CD1c-positive myeloid dendritic cell (primary cell): ENCODE measurements at regions not wholly inside any gene's neighbourhood (a gene's known extent, or its start where the extent isn't known, plus 50 kb on each side); places are given as distances from the start of the nearest gene placed in this dataset.

Experiments used
- DNase-seq: peaks from one replicate; pipeline ENCODE4 v3.0.0-alpha.2; 2016; ENCODE audit errors: extremely low spot score

- no peak for DNase-seq
Measured at GRCh38 chr22:48043581-48043980, 1281.1 kb downstream of the TBC1D22A start.

- no peak for DNase-seq
Measured at GRCh38 chr22:48042621-48043395, 1280.4 kb downstream of the TBC1D22A start.

DNA sequence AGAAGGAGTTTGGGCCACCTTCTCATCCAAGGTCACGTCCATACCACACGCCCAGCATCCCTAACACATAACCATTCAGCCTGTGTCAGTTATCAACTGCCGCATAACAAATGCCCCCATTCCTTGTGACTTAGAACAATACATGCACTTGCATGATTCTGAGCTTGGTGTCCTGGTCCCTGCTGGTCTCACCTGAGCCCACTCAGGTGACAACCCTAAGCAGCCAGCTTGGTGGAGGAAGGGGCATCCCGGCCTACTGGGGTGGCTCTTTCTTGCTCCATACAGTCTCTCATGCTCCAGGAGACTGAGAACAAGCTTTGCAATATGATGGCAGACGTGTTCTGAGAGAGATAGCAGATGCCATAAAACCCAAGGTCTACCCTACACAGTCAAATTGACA, 1276.9 kb downstream of the TBC1D22A start:
- DNase-seq = no peak

DNA sequence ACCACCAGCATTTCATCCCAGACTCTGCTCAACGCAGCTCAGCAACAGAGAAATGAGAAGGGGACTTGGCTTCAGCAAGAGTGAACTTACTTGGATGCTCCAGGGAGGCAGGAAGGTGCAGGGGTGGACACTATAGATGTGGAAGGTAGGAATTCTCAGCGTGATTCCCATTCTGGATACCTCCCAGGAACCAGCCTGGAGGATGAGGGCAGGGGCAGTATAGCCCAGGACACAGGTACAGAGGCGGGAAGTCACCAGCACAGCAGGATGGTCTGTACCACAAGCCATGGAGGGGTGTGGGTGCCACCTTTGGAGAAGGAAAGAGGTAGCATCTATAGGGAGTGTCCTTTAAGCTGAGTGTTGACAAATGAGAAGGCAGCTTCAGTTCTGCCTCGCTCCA, 1275.2 kb downstream of the TBC1D22A start:
- no peak for DNase-seq

DNA sequence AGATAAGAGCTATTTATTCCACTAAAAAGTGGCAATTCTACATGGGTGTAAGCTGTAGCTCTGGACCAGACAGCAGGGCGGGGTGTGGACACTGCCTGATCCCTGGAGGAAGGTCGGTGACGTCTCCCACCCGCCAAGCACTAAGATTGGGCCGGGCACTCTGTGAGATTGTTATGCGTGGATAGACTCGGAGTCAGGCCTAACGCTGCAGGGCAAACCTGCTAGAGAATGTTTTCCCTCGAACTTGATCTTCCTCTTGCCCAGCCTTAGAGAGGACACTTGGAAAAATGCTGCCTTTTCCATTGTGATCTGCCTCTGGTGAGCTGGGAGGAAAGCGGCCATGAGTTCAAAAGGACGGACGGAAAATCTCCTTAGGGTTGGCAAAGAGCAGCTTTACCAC, 1273.4 kb downstream of the TBC1D22A start:
- no peak for DNase-seq

- no peak for DNase-seq
Measured at GRCh38 chr22:48031589-48031988, 1269.1 kb downstream of the TBC1D22A start.

DNA sequence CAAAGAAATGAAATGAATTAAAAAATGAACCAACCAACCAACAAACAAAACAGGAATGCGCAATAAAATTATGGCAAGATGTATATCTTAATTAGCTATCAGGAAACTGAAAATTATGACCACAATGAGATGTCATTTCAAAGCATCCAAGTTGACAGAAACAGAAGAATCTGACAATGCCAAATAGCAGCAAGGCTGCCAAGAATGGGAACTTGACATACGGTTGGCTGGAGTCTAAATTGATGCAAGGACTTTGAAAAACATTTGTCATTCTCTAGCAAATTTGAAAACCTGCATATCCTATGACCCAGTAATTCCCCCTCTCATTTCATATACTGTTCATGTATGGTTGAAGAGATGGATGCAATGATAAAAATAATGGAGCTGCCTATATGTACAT, 1262.6 kb downstream of the TBC1D22A start:
- no peak for DNase-seq

GRCh38 chr22:48021991-48022401, 1259.5 kb downstream of the TBC1D22A start:
- DNase-seq = no peak

DNA sequence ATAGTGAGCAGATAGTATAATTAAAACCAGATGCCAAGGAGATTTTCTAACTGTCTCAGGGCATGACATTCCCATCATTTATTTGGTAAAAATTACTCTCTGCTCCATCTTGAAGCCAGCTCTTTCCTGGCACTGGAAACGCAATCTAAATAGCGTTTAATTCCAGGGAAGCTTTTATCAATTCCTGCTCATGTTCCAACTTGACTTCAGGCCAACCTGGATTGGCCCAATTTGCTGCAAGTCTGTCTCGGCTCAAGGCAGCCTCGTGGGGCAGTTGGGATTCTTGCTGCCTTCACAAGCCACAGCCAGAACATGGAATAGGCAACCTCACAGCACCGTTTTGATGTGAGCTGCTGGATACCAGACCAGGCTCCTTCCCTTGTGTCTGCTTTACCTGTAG, 1255.9 kb downstream of the TBC1D22A start:
- no peak for DNase-seq

DNA sequence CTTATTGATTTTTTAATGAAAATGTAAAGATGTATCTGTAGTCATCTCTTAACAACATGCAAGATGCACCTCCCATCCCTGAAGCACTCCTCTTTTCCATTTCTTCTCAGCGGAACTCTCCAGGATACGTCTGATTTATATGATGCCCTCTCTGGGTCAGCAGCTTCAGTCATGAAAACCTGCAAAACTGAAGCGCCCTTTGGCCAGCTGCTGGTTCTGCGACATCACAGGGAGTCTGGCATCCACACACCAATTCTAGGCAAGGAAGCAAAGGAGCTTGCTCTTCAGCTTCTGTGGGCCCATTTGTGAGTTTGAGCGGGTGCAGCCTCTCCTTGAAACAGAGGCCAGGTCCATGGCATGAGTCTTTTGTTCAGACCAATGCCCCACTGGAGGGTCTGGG, 1253.3 kb downstream of the TBC1D22A start:
- DNase-seq = no peak

DNA sequence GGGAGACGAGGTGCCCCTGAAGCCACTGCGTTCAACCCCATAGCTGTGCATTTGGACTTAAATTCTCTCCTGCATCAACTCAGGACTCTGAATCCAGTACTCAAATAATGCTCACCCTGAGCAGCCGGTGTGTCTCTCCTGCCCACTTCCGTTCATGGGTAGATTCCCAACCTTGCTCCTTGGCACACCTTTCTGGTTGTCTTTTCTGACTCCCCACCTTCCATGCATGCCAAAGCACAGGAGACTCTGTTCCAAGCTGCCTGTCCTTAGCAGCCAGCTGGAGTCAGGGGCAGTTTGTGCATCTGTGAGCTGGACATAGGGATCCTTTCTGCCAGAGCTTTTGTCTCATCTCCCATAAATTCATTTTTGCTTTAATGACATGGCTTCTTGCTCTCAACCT, 1242.5 kb downstream of the TBC1D22A start:
- no peak for DNase-seq

GRCh38 chr22:48004038-48004437, 1241.6 kb downstream of the TBC1D22A start:
- no peak for DNase-seq

- no peak for DNase-seq
Measured at GRCh38 chr22:48001101-48001500, 1238.7 kb downstream of the TBC1D22A start.

- DNase-seq = no peak
Measured at GRCh38 chr22:47997612-47998011, 1235.2 kb downstream of the TBC1D22A start.

DNA sequence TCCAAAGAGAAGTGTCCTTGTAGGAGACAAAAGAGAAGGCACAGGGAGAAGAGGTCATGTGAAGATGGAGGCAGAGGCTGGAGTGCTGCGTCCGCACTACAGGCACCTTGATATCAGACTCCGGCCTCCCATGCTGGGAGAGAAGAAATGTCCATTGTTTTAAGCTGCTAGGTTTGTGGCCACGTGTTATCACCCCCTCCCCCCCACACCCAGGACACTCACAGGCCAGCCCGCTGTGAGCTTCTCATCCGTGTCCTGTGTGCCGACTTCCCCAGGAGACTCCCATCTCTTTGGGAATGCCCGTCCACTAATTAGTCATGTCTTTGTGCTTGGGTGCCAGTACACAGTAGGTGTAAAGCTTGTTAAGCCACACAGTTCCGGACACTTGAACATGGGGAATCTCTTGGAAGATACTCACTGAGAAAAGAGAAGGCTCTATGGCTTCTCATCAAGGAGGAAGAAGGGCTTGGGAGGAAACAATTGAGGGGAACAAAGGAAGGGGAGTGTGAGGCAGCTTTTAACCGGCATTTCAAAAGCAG, 1234.7 kb downstream of the TBC1D22A start:
- no peak for DNase-seq

DNA sequence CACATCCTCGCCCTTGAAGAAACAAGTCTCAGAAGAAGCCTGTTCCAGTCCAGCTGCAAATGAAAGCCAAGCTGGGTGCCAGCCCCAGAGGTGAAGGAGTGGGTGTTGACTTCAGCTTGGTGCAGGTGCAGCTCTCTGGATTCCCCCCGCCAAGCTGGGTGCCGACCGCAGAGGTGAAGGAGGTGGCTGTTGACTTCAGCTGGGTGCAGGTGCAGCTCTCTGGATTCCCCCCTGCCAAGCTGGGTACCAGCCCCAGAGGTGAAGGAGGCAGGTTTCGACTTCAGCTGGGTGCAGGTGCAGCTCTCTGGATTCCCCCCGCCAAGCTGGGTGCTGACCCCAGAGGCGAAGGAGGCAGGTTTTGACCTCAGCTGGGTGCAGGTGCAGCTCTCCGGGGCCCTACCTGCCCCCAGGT, 1234.0 kb downstream of the TBC1D22A start:
- DNase-seq = no peak

DNA sequence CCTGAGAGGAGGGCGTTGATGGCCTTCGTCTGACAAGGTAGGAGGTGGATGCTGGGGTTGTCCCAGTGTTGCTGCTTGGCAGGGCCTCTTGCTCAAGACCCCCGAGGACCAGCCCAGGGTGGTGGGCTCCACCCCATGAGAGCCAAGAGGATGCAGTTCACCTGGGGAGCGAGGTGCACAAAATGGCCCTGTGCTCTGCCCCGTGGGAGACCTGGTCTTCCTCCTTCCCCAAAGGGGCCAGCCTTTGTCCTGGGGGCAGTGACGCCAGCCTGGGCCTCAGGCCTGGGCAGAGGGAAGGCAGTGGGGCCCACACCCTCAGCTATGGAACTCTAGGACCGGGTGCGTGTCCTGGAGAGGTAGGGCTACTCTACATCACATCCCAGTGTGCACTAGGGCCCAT, 1233.3 kb downstream of the TBC1D22A start:
- DNase-seq = no peak

DNA sequence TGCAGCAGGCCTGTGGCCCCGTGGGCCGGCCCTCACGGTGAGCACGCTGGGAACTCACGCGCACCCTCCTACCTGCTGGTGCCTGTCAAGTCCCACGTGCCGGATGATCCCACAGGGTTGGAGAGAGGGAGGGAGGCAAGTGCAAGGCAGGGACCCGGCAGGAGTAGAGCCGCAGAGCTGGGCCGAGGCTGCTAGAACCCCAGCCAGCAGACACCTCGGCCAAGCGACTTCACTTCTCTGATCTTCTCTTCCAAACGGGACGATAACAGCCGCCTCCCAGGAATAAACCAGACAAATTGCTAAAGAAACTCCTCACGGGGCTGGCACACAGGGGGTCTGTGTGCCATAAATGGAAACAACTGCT, 1232.8 kb downstream of the TBC1D22A start:
- DNase-seq = no peak

DNA sequence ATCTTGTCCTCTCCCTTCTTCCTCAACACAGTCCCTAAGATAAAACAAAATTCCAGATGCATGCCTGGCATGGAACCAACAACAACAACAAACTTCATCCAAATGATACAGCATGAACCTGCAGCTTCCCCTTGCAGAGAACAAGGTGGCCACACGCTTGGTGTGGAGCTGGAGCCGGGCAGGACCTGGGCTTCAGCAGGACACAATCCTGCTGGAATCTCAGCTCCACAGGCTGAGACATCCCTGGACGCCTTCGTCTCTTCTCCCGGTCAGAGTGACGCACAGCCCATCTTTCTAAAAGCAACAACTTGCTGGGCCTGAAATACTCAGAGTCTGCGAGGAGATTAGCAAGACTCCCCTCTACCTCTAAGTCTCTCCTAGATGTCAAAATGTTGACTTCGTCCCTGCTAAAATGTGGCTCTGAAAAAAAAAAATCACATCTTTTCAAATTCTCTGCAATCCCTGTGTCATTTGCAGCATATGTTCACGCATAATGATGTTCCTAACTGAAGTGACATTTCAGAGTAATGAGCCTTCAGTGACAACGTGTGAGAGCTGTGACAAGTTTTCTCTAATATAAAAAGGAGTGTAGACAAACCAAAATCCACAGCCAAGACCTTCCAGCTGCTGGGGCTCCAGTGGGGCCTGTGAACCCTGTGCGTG, 1232.3 kb downstream of the TBC1D22A start:
- DNase-seq = no peak

DNA sequence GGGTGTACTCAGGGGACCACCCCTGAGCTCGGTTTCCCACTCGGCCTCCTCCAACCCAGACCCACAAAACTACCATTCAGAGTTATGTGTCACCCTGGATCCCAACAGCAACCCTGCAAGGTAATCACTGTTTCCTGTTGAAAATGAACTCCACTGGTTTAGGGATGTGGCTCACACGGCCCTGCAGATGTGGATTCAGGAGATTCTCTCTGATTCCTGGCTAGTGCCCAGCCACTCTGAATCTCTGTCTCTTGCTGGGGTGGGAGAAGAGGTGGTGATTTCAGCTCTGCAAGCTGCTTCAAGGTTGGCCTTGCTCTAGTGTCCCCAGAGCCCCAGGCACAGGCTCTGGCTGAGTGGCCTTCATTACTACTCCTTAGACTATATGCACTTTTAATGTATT, 1231.6 kb downstream of the TBC1D22A start:
- no peak for DNase-seq

- no peak for DNase-seq
Measured at GRCh38 chr22:47990481-47990880, 1228.0 kb downstream of the TBC1D22A start.

DNA sequence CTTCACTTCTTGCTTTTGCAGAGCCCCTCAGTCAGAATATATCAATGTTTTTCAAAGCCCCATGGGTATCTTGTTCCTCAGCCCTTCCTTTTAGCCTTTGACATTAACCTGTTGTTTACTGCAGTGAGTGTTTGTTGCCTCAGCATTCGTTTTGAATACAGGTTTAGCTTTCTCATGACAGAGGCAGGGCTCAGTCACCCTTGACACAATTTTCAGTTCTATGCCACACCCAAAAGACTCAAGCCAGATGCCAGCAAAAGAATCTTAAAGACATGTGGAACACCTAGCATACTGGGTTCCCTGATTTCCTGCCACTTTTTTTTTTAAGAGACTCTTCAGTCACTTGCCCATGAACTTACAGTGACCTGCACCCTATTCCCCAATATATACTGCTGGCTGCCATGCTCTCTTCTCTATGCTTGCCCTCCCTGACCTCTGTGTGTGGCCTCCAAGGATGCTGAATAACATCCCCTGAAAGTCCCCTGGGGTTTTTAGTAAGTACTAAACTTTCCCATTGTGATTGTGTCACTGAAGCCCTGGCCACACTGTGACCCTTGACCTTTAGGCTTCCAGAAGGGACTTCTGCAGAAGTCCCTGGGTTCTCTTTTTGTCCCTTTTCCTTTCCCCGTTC, 1225.5 kb downstream of the TBC1D22A start:
- no peak for DNase-seq

- DNase-seq = no peak
Measured at GRCh38 chr22:47976219-47976618, 1213.8 kb downstream of the TBC1D22A start.
